HuH-7 (cell line): ENCODE measurements at regions not wholly inside any gene's neighbourhood (a gene's known extent, or its start where the extent isn't known, plus 50 kb on each side); places are given as distances from the start of the nearest gene placed in this dataset.
"Not testable (repeated sequence)": the region's sequence is repeated elsewhere in the genome, so short reads cannot be mapped to it uniquely, and the experiment has no call there.

ENCODE experiments used
- DNase-seq: peaks from one replicate; pipeline ENCODE4 v3.0.0; 2011; ENCODE audit warnings: low spot score

GRCh38 chr9:102941868-102942267 is 53.3 kb upstream of the CYLC2 start:
- no peak for DNase-seq

- no peak for DNase-seq
These were observed 72.6 kb upstream of the CYLC2 start for GRCh38 chr9:102922526-102922925.

DNA sequence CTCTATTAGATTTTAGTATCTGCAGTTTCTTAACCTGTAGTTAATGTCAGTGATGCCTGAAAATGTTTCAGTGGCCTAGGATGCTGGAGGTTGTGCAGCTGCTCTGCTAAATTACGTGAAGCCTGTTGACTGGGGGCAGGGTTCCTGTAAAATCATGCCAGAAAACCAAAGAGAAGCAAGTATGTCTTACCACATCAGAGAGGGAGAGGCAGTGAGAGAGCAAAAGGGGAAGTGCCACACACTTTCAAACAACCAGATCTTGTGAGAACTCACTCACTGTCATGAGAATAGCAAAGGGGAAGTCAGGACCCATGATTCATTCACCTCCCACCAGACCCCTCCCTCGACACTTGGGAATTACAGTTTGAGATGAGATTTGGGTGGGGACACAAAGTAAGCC is 83.9 kb upstream of the CYLC2 start:
- DNase-seq: no peak

- not testable (repeated sequence) for DNase-seq
These were observed 89.3 kb upstream of the CYLC2 start for GRCh38 chr9:102905795-102906194.

DNA sequence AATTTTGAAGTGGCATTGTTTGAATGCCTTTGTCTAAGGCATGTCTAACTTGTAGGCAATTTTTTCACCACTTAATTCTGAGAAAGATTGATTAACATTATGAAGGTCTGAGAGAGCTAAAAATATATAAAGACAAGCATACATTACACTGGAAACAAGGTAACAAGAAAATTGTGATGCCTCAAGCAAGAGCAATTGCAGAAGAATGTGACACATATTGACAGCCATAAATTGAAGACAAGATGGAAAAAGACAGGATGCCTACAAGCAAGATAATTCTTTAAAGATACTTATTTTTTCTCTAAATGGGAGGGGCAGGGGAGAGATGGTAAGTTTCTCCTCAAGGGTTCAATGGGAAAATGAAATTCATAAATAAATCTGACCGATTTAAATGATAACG is 103.1 kb upstream of the CYLC2 start:
- no peak for DNase-seq

- not testable (repeated sequence) for DNase-seq
These were observed 106.4 kb upstream of the CYLC2 start for GRCh38 chr9:102888747-102889146.

- no peak for DNase-seq
These were observed 119.4 kb upstream of the CYLC2 start for GRCh38 chr9:102875687-102876086.

GRCh38 chr9:102867488-102867887 is 127.6 kb upstream of the CYLC2 start:
- DNase-seq: no peak

GRCh38 chr9:102862478-102862877 is 132.7 kb upstream of the CYLC2 start:
- DNase-seq: no peak

GRCh38 chr9:102855641-102856040 is 139.5 kb upstream of the CYLC2 start:
- DNase-seq: no peak

DNA sequence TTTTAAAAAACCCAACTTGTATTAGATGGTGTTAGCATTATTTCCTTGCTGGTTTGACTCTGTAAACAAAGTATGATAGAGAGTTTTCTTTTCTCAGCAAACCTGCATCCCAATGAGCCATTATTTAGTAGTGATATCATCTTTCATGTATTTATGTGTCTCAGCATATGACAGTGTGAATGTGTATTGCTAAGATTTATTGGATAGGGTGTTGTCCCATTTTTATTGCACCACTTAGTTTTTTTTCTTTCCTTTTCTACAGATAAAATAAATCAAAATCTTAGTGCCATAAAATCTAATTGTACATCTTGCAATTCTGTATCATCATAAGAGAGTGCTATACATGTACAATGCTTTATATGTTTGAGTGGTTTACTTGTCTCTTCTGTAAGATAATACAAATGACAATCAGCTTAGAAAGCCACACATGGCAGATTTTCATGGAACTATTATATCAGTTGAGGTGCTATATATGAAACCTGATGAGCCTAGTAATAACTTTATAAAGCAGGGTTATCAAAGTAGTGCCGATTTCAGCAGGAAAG is 149.2 kb upstream of the CYLC2 start:
- no peak for DNase-seq

GRCh38 chr9:102844716-102845115 is 150.4 kb upstream of the CYLC2 start:
- DNase-seq: no peak

DNA sequence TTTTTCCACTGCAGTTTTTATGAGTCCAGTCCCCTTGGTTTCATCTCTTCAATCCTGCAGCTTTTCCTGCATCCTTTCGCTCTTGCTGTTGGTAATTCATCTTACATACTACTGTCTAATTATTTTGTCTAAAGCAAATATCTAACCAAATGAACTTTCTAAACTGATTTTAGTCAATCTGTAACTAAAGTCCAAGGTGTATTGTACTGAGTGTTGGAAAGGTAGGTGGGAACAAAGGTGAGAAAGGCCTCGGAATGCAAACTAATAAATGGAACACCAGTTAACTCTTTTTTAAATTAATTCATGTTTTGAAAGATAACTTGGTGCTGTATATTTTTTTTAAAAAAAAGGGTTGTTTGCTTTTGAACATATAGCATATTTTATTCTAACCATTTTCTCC is 152.7 kb upstream of the CYLC2 start:
- DNase-seq: no peak

DNA sequence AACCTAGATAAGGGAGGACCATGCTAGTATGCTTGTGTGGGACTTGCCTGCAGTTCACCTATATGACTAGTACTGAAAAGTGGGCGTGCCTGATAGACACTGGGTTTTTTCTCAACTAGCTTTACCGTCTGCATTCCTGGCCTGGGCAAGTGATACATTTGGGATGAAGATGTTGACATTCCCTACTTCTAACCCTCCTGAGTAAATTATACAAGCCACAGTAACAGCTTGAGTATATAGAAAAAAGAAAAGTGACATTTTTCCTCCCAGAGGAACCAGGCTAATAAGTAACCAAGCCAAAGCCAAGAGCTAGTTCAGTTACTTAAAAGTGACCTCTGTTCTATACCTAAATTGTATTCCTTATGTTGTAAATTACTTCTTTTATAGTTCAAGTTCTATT is 153.8 kb upstream of the CYLC2 start:
- no peak for DNase-seq

DNA sequence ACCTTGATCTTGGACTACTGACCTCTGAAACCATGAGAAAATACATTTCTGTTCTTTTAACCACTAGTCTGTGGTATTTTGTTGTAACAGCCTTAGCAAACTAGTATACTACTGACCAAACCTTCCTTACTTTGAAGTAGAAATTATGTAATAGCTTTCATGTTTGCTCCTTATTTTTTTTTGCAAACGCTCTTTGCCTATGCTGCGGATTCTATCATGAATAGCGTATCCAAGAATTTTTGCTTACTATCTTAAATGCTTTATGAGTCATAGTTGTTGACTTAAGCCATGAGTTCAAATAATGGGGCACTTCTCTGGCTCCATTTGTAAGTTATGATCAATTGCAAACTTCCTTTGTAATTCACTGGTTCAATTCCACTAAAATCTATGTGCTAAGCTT is 154.8 kb upstream of the CYLC2 start:
- DNase-seq: no peak

- DNase-seq: no peak
These were observed 162.3 kb upstream of the CYLC2 start for GRCh38 chr9:102832814-102833213.

- no peak for DNase-seq
These were observed 198.9 kb upstream of the CYLC2 start for GRCh38 chr9:102796244-102796643.

- DNase-seq: no peak
These were observed 199.6 kb upstream of the CYLC2 start for GRCh38 chr9:102795532-102795931.

DNA sequence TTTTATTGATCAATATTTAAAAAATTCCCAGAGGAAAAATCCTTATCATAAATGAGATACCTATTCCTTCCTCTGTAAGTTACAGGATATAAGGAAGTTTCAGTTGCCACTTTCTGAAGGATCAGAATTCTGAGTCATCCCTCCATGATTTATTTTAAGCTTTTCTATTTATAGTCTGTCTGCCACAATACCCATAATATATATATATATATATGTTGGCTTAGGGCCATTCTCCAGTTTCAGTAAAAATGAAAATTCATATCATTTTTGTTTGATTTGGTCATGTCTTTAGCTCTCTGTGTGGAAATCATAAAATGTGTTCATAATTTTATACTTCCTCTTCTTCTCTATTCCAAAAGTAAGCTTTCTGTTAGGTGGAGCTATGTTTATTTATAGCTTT is 215.8 kb upstream of the CYLC2 start:
- no peak for DNase-seq

DNA sequence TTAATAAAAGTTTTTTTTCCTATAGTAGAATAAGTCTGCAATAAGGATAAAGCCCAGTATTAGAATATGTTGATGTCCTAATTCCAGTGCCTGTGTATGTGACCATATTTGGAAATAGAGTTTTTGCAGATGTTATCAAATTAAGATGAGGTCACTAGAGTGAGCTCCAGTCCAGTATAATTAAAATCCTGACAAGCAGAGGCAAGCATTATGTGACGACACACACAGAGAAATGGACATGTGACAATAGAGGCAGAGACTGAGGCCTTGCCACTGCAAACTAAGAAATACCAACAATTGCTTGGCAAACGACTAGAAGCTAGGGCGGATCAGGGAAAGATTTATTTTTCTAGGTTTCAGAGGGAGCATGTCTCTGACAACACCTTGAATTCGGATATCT is 216.4 kb upstream of the CYLC2 start:
- DNase-seq: no peak

DNA sequence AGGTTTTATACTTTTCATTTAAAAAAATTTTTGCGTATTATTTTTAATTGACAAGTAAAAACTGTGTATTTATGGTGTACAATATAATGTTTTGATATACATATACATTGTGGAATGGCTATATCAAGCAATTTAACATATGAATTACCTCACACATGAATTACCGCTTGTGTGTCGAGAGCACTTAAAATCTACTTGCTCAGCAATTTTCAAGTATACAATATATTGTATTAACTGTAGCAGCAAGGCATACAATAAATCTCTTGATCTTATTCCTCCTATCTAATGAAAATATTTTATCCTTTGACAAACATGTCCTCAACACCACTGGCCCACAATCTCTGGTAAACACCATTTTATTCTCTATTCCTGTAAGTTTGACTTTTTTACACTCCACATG is 224.4 kb upstream of the CYLC2 start:
- DNase-seq: no peak

- DNase-seq: no peak
These were observed 225.8 kb upstream of the CYLC2 start for GRCh38 chr9:102769307-102769706.

- no peak for DNase-seq
These were observed 227.1 kb upstream of the CYLC2 start for GRCh38 chr9:102768002-102768401.

DNA sequence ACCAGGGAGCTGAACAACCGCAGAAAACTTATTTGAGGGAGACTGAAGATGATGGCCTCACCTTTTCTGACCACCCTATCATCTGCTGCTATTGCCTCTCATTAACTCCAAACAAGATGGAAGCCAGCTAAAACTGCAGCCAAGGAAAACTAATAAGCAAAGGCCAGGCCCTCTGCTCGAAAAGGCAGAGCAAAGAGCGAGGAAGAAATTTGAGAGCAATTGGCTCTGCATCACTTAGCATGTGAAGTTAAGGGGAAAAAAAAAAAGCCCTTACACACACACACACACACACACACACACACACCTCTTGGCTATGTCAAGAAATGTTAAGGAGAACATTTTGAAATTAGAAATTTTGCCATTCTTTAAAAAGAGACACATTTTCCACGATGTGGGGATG is 228.1 kb upstream of the CYLC2 start:
- DNase-seq: no peak

- no peak for DNase-seq
These were observed 254.6 kb upstream of the CYLC2 start for GRCh38 chr9:102740578-102740977.
